Muscle of leg (tissue), 3 donors: ENCODE measurements at regions not wholly inside any gene's neighbourhood (a gene's known extent, or its start where the extent isn't known, plus 50 kb on each side); places are given as distances from the start of the nearest gene placed in this dataset.
"Not testable (repeated sequence)": the region's sequence is repeated elsewhere in the genome, so short reads cannot be mapped to it uniquely, and the experiment has no call there.

Experiments used
- DNase-seq: peaks from one replicate; pipeline ENCODE4 v3.0.0; 2013
- H3K27ac ChIP-seq: one replicate; pipeline ENCODE4 v1.5.1; 2013; ENCODE audit warnings: mild to moderate bottlenecking, low read length, control low read depth
- H3K27me3 ChIP-seq: one replicate; pipeline ENCODE4 v1.6.1; 2013; ENCODE audit warnings: low read length; ENCODE audit not compliant: control insufficient read depth, insufficient read depth
- H3K36me3 ChIP-seq: one replicate; pipeline ENCODE4 v1.6.1; 2013; ENCODE audit warnings: low read length; ENCODE audit not compliant: control insufficient read depth, insufficient read depth
- H3K4me1 ChIP-seq: one replicate; pipeline ENCODE4 v1.6.1; 2013; ENCODE audit warnings: low read length; ENCODE audit not compliant: control insufficient read depth, insufficient read depth
- H3K4me3 ChIP-seq: one replicate; pipeline ENCODE4 v1.5.1; 2013; ENCODE audit warnings: low read length, control low read depth
- H3K9me3 ChIP-seq: replicated peaks from 2 replicates; pipeline ENCODE4 v1.6.1; 2013; ENCODE audit warnings: low read depth, low read length; ENCODE audit not compliant: control insufficient read depth
- WGBS: methylation state at CpG from one replicate; pipeline ENCODE4 v1.1.5; 2013; ENCODE audit warnings: missing lambda C conversion rate; ENCODE audit not compliant: insufficient coverage; 5-methylcytosine and 5-hydroxymethylcytosine counted together

DNA sequence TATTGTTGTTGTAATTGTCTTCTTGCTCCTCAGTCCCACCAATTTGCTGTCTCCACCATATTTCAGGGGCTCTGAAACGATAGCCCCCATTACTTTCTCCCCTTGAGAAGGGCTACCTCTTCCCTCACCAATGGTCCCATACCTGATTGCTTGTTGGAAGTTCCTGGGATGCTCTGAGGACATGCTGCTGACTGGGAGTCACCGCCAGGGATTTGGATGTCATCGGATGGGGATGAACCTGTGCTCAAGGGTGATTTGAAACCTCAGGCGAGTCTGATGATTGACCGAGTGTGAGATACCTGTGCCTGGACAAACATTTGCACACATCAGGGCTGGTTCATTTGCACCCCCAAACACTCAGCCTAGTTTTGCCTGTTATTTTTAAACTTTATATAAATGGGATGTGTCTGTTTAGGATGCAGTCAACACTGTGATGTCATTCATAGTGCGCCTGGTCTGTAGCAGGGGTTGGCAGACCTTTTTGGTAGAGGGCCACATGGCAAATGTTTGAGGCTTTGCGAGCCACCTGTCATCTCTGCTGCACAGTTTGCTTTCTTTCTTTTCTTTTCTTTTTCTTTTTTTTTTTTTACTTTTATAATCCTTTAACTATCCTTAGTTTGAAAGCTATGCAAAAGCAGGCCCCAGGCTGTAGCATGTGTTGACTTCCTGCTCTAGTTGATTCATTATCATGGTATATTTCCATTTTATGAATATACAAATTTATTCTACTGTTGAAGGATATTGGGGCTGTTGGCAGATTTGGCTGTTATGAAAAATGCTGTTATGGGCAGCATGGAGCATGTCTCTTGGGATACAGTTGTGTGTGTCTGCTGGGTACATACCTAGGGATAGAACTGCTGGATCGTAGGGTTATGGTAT, 118.5 kb upstream of the PHACTR3 start:
- H3K27ac ChIP-seq = peak overlapping the region; percentile 38
- H3K4me1 ChIP-seq = peaks cover 19% of the 10 kb centered on the region
- no peaks in the 10 kb centered on the region for H3K9me3 ChIP-seq
- WGBS = 75% methylated on average over 2 of the region's 8 CpGs
- DNase-seq = peak; percentile 74
- peaks cover 2% of the 10 kb centered on the region for H3K27me3 ChIP-seq
- H3K4me3 ChIP-seq = no peak overlapping the region
- H3K36me3 ChIP-seq = no peaks in the 10 kb centered on the region

DNA sequence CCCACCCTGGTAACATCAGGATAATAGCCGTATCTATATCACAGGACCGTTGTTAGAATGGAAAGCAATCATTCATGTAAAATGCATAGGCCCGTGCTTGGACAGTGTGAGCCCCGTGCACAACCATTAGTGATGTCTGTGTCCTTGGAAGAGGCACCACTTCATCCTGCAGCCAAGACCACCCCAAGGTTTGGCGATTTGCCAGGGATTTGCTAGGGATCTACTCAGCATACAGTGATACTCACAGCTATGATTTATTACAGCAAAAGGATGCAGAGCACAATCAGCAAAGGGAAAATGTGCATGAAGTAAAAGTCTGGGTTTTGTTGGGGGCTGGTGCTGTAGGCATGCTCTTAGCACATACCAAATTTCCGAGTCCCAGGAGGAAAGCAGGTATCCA, 115.9 kb upstream of the PHACTR3 start:
- no CpG with 5 or more reads among the region's 6 CpGs for WGBS
- not testable (repeated sequence) for H3K27me3 ChIP-seq, H3K36me3 ChIP-seq, H3K9me3 ChIP-seq, H3K27ac ChIP-seq, H3K4me3 ChIP-seq
- DNase-seq = peak; percentile 60
- H3K4me1 ChIP-seq = peaks cover 19% of the 10 kb centered on the region

DNA sequence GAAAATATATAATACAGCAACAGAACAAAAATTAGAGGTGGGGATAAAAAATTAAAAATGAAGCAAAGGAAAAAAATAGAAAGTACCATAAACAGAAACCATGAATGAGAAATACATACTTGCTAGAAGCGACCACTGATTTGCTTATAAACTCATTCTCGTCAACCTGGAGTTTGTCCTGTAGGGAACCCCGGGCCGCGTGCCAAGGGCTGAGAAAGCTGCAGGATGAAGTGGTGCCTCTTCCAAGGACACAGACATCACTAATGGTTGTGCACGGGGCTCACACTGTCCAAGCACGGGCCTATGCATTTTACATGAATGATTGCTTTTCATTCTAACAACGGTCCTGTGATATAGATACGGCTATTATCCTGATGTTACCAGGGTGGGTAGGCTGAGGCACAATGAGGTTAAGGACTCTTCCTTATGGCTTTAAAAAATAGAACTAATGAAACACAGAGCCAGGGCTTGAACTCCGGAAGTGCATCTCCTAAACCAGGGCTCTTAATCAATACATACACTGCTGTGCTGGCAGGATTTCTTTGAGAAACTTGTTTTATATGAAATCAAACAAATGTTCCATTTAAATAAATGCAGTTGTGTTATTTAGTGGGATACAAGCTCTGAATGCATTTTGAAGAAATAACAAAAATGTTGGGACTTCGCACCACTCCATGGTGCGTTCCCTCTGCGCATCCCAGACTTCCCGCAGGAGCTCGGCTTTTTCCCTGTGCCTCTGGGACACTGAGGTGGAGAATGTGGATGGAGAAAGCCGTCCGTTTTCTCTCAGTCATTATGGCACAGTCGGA, 113.9 kb upstream of the PHACTR3 start:
- H3K27me3 ChIP-seq, H3K27ac ChIP-seq, H3K36me3 ChIP-seq, H3K4me3 ChIP-seq, DNase-seq, H3K9me3 ChIP-seq: not testable (repeated sequence)
- 94% methylated on average over 6 of the region's 18 CpGs for WGBS
- peaks cover 13% of the 10 kb centered on the region for H3K4me1 ChIP-seq

DNA sequence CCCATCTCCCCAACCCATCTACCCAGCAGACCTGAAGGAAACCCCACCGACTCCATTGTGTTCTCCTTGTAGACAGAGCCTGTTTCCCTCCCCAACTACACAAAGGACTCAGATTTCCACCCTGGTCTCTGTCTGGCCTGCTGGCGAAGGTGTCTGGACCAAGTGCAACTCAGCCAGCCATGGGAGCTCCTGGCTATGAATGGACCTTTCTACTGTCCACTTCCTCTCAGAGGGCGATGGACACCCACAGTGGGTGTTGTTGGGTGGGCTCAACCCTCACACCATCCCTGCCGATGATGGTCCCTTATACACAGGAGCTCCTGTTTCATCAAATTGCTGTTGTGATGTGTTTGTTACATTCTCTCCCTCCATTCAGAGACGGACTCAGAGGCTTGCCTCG, 112.5 kb upstream of the PHACTR3 start:
- 82% methylated on average over 1 of the region's 6 CpGs for WGBS
- Histone ChIP-seq H3K27ac (no peak overlapping the region), H3K9me3 (no peaks in the 10 kb centered on the region), H3K36me3 (no peaks in the 10 kb centered on the region), H3K4me3 (no peak overlapping the region), H3K4me1 (peaks cover 11% of the 10 kb centered on the region), H3K27me3 (peaks cover 7% of the 10 kb centered on the region)
- no peak for DNase-seq

DNA sequence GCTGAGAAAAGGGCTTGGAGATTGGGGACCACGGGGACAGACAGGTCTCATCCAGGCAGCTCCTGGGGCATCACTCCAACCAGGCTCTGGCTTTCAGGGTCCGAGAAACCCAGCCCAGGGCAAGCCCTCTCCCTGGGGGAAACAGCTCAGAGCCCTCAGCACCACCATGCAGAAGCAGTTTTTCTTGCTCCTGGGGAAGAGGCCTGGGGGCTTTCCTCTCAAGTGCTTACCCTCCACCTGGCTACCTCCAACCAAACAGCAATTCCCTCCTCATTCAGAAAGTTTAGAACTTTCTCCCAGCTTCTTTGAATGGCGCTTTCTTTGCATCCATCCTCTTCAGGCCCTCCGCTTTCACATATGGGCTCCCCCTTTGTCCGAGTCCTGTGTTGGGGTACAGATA, 110.4 kb upstream of the PHACTR3 start:
- H3K4me1 ChIP-seq = peaks cover 6% of the 10 kb centered on the region
- H3K27ac ChIP-seq = no peak overlapping the region
- H3K36me3 ChIP-seq = no peaks in the 10 kb centered on the region
- no peaks in the 10 kb centered on the region for H3K9me3 ChIP-seq
- WGBS = 89% methylated on average over 4 of the region's 5 CpGs
- DNase-seq = no peak
- peaks cover 10% of the 10 kb centered on the region for H3K27me3 ChIP-seq
- no peak overlapping the region for H3K4me3 ChIP-seq

DNA sequence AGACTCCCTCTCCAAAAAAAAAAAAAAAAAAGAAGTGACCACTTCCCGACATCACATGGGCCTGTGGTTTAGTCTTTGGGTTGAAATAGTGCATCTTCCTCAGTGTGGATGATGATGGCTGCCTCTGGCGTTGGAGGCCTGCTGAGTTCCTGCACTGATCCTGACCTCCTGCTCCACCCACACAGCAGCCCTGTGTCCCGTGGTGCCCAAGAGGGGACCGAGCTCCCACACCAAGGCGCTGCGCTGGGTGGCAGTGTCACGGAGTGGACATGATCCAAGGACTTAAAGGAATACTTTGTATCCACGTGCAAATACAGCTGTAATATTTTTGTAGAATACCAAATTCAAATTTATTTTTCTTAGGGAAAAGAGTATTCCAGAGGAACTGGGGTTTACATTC, 109.2 kb upstream of the PHACTR3 start:
- H3K9me3 ChIP-seq = no peaks in the 10 kb centered on the region
- DNase-seq = no peak
- H3K4me3 ChIP-seq = no peak overlapping the region
- WGBS = no CpG with 5 or more reads among the region's 8 CpGs
- H3K27me3 ChIP-seq = peaks cover 10% of the 10 kb centered on the region
- H3K27ac ChIP-seq = no peak overlapping the region
- no peaks in the 10 kb centered on the region for H3K36me3 ChIP-seq
- peaks cover 6% of the 10 kb centered on the region for H3K4me1 ChIP-seq

DNA sequence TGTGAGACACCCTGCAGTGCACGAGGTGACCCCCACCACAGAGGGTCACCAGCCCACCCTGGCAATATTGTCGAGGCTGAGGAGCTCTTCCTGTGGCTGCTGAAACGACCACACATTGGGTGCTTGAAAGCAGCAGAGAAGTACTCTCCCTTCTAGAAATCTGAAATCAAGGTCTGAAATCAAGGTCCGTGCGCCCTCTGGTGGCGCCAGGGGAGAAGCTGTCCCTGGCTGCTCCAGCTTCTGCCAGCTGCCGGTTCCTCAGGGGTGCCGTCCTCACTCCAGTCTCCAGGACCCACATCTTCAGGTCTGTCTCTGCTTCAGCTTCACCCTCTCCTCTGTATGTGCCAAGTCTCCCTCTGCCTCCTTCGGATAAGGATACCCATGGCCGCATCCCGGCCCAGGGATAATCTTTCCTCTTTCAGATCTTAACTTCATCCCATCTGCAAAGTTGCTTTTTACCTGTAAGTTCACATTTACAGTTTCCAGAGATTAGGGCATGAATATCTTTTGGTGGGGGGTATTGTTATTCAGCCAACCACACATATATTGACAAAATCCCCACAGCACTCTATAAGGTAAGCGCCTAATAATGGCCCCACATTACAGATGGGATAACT, 108.3 kb upstream of the PHACTR3 start:
- WGBS = 13% methylated on average over 9 of the region's 12 CpGs
- no peaks in the 10 kb centered on the region for H3K9me3 ChIP-seq
- DNase-seq = peak; percentile 87
- peaks cover 10% of the 10 kb centered on the region for H3K27me3 ChIP-seq
- H3K4me1 ChIP-seq = peaks cover 6% of the 10 kb centered on the region
- H3K36me3 ChIP-seq = no peaks in the 10 kb centered on the region
- no peak overlapping the region for H3K27ac ChIP-seq
- H3K4me3 ChIP-seq = no peak overlapping the region

DNA sequence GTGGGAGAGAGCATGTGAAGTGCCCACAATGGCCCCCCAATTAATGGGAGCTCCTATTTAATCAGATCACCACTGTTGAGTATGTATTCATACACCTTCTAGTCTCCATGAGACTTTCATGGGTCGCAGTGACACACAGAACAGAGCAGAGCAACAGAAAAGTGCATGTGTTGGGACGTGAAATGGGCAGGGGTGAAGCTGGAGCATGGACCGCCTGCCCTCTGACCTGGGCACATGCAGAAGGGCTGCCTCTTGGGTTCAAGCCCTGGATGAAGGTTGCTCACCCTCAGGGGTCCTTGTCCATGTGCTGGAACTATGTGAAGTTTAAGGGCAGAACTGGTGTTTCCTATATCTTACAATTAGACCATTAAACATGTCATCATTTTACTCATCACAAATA, 106.0 kb upstream of the PHACTR3 start:
- Histone ChIP-seq H3K9me3 (no peaks in the 10 kb centered on the region), H3K27me3 (peaks cover 8% of the 10 kb centered on the region), H3K27ac (no peak overlapping the region), H3K4me1 (peaks cover 6% of the 10 kb centered on the region), H3K36me3 (no peaks in the 10 kb centered on the region), H3K4me3 (no peak overlapping the region)
- DNase-seq = no peak
- 100% methylated on average over 2 of the region's 3 CpGs for WGBS

DNA sequence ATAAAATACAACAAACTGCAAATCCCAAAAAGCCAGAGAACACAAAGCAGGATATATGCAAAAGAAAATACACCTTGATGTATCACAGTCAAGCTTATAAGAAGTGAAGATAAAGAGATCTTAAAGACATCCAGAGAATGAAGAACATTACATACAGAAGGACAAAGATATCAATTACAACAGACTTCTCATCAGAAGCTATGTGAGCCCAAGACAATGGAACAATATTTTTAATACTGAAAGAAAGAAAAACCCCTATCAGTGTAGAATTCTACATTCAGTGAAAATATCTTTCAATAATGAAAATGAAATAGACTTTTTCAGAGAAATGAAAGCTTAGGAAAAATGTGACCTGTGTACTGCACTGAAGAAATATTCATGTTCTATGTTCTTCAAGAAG, 104.5 kb upstream of the PHACTR3 start:
- no peak overlapping the region for H3K27ac ChIP-seq
- no peak for DNase-seq
- peaks cover 6% of the 10 kb centered on the region for H3K4me1 ChIP-seq
- no peak overlapping the region for H3K4me3 ChIP-seq
- H3K36me3 ChIP-seq = no peaks in the 10 kb centered on the region
- H3K27me3 ChIP-seq = peaks cover 3% of the 10 kb centered on the region
- H3K9me3 ChIP-seq = no peaks in the 10 kb centered on the region

DNA sequence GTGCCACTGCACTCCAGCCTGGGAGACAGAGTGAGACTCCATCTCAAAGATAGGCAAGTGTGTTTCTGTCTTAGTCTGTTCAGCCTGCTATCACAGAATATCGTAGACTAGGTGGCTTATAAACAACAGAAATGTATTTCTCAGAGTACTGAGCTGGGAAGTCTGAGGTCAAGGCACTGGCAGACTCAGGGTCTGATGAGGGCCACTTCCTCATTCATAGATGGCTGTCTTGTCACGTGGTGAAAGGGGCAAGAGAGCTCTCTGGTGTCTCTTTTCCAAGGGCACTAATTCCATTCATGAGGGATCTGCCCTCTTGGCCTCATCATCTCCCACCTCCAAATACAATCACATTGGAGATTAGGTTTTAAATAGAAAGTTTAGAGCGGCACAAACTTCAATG, 95.6 kb upstream of the PHACTR3 start:
- Histone ChIP-seq H3K4me3 (no peak overlapping the region), H3K9me3 (no peaks in the 10 kb centered on the region), H3K36me3 (no peaks in the 10 kb centered on the region), H3K27ac (no peak overlapping the region), H3K4me1 (no peaks in the 10 kb centered on the region), H3K27me3 (no peaks in the 10 kb centered on the region)
- 100% methylated on average over 1 of the region's 3 CpGs for WGBS
- no peak for DNase-seq
